ENCODE measurements at regions not wholly inside any gene's neighbourhood (a gene's known extent, or its start where the extent isn't known, plus 50 kb on each side); places are given as distances from the start of the nearest gene placed in this dataset.

DNA sequence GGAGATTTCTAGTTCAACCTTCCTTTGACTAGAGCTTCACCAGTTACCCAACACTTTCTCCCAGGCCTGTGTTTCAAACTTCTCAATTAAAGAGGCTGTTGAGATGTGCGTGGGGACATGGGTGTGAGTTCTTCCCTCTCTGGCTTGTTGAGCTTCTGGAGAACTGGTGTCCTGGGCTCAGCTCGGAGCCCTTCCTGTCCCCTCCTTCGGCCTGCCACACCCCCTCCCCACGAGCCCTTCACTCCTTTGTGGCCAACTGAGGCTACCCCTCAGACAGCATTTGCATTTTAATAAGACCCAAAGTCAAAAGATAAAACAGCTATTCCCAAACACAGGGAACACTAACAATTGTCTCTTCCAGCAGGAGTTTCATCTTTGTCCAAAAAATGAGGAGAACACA lies 123.3 kb upstream of the MLN start:
- TF ChIP-seq, protein P1, sequence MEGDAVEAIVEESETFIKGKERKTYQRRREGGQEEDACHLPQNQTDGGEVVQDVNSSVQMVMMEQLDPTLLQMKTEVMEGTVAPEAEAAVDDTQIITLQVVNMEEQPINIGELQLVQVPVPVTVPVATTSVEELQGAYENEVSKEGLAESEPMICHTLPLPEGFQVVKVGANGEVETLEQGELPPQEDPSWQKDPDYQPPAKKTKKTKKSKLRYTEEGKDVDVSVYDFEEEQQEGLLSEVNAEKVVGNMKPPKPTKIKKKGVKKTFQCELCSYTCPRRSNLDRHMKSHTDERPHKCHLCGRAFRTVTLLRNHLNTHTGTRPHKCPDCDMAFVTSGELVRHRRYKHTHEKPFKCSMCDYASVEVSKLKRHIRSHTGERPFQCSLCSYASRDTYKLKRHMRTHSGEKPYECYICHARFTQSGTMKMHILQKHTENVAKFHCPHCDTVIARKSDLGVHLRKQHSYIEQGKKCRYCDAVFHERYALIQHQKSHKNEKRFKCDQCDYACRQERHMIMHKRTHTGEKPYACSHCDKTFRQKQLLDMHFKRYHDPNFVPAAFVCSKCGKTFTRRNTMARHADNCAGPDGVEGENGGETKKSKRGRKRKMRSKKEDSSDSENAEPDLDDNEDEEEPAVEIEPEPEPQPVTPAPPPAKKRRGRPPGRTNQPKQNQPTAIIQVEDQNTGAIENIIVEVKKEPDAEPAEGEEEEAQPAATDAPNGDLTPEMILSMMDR (IDR thresholded peaks at IDR 0.05), result no peak
- TF ChIP-seq POLR2A (IDR thresholded peaks at IDR 0.05), result no peak

All from upper lobe of left lung (tissue), 4 donors.